LNCAP (cell line): ENCODE measurements at regions not wholly inside any gene's neighbourhood (a gene's known extent, or its start where the extent isn't known, plus 50 kb on each side); places are given as distances from the start of the nearest gene placed in this dataset.

Experiments
- TF ChIP-seq, protein P1 (sequence below): fragments of 450-650 bp; IDR thresholded peaks from 2 replicates; pipeline ENCODE4 v1.5.1; 2017; ENCODE audit warnings: mild to moderate bottlenecking

DNA sequence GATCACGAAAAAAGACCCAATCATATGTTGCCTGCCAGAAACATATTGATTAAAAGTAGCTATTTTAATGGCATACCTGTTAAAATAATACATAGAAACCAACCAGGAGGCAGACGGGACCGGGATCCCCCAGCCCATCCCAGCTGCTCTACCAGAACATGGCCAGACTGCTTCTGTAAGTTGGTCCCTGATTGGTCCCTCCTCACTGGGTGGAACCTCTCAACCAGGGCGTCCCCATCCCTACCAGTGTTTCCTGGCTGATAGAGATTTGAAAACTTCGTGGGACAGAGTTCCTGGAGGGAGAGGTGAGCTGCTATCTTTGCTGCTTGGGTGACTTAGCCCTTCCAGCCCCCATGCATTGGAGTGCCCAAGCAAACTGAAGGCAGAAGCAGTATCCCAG lies 256.2 kb downstream of the TRAM1L1 start:
- TF ChIP-seq, protein P1, sequence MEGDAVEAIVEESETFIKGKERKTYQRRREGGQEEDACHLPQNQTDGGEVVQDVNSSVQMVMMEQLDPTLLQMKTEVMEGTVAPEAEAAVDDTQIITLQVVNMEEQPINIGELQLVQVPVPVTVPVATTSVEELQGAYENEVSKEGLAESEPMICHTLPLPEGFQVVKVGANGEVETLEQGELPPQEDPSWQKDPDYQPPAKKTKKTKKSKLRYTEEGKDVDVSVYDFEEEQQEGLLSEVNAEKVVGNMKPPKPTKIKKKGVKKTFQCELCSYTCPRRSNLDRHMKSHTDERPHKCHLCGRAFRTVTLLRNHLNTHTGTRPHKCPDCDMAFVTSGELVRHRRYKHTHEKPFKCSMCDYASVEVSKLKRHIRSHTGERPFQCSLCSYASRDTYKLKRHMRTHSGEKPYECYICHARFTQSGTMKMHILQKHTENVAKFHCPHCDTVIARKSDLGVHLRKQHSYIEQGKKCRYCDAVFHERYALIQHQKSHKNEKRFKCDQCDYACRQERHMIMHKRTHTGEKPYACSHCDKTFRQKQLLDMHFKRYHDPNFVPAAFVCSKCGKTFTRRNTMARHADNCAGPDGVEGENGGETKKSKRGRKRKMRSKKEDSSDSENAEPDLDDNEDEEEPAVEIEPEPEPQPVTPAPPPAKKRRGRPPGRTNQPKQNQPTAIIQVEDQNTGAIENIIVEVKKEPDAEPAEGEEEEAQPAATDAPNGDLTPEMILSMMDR = no peak

DNA sequence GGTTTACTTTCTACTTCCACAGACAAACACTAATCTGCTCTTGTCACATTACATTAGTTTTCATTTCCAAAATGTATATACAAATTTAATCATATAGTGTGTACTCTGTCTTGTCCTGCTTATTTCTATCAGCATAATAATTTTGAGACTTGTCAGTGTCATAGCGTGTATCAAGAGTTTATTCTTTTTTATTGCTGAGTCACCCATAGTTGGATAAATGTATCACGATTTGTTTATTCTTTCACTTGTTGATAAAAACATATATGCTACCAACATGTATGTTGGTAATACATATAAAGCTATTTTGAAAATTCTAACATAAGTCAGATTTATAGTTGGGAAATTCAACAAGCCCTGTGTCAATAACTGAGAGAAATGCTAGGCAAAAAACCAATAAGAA lies 261.2 kb downstream of the TRAM1L1 start:
- TF ChIP-seq, protein P1 = no peak

DNA sequence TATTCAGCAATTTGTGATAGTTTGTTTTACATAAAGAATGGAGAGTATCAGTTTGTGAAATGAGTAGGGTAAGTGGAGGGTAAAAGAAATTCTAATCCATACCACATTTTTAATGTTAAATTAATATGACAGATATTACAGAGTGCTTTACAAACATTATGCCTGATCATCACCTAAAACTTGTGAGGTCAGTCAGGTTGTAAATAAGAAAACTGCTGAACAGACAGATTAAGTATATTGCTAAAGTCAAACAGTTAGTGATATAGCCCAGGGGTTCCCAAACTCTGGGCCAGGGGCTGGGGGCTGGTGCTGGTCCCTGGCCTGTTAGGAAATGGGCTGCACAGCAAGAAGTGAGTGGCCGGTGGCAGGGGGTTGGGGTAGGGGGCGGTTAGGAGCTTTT lies 273.6 kb downstream of the TRAM1L1 start:
- TF ChIP-seq, protein P1 = no peak

DNA sequence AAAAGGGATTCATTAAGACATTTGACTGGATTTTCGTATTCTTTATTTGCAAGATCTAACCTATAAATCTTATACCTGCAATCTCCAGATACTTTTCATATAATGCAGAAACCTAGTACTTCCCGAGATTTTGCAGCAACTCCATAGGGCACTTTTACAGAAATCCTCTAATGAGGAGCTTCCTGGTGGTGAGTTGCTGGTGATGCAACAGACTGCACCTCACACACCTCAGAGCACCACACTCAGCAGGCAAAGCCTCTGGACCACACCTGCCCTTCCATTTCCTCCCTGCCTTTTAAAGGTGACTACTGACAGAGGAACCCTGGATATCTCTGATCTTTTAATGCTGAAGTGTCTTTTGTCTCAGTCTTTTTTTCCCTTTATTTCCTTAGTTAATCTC lies 289.4 kb downstream of the TRAM1L1 start:
- TF ChIP-seq, protein P1 = no peak

DNA sequence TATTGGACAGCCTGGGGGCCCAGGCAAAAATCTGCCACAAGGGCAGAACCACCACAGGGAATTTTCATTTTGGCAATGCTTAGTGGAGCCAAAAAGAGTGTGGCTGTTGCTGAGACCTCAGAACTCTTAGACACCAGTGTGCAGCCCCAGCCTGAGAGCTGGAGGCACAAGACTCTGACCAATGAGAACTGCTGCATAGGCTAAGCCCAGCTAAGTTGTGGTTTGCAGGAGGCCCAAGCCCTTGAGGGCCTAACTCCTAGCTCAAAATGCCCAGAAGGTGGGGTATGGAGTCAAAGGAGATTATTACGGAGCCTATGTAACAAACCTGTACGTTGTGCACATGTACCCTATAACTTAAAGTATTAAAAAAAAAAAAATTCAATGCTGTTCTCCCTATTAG lies 296.7 kb downstream of the TRAM1L1 start:
- TF ChIP-seq, protein P1 = no peak

DNA sequence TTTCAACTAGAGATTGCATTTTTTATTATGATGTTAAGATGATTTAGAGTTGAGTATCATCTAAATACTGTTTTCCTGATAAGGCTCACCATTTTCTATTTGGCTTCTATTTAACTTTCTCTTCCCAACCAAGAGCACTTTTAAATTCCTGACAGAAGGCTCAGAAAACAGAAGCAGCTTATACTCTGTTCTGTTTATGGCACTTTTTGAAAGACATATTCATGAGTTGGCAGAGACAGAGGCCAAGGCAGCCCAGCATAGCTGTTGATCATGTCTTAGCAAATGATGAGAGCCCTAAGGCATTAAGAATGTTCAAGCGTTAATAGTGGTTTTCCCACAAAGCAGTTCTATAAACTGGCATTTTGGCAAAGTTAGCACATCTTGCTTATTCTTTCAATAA lies 330.3 kb downstream of the TRAM1L1 start:
- TF ChIP-seq, protein P1 = no peak

DNA sequence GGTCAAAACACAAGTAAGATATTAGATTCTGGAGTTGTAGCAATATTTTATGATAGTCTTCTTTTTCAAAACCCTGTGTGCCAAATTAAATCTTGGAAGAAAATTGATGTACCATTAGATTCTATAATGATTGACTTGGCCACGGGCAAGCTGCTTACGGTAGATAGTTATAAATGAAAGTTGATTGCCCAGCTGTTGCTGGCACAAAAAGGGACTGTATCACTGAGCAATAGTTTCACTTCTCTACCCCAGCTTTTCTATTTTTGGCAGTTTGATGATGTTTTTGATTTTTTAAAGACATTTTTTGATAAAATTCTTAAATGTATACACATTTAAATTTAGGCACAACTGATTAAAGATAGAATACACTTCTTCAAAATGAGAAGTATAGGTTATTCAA lies 333.3 kb downstream of the TRAM1L1 start:
- TF ChIP-seq, protein P1 = no peak

DNA sequence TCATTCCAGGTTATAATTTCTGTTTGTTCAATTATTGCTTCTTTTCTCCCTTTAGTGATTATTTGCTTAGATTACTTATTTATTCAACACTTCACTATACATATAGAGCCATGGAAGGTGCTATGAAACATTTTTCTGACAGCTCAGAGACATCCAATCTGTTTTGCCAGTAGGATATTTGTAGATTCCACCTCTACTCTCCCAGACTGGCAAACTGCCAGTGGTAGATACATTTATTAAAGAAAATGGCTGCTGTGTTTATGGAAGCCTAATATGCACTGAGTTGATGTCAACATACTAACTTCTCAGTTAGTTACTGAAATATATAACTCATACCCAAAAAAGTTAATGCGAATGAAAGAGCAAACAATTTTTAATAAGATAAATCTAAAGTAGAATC lies 348.6 kb downstream of the TRAM1L1 start:
- TF ChIP-seq, protein P1 = no peak
